HEK293 (cell line): ENCODE measurements at regions not wholly inside any gene's neighbourhood (a gene's known extent, or its start where the extent isn't known, plus 50 kb on each side); places are given as distances from the start of the nearest gene placed in this dataset.

Experiments
- CTCF ChIA-PET: fragments of 350-600 bp; formaldehyde crosslinking; extraction: SDS; loops from one replicate; lab custom pipeline; 2021; ENCODE audit warnings: antibody characterized with exemption; lab: Yijun Ruan, JAX
- POLR2A ChIA-PET: fragments of 300-600 bp; formaldehyde crosslinking; extraction: SDS; loops from one replicate; lab custom pipeline; 2020; ENCODE audit warnings: antibody characterized with exemption, inconsistent platforms; lab: Yijun Ruan, JAX
- H3K27ac ChIP-seq: fragments of 200-500 bp; sonication (Bioruptor generic); 2 replicates; pipeline ENCODE4 v1.5.1; 2014; ENCODE audit warnings: low read depth, low read length, control low read depth, inconsistent platforms; ENCODE audit errors: extremely low read depth
- H3K36me3 ChIP-seq, 2 experiments: fragments of 200-500 bp in 1 of 2; sonication (Bioruptor generic) in 1 of 2; 1 replicate in 1 of 2; 2 replicates in 1 of 2; pipeline ENCODE4 v1.5.1; 2014 to 2017; ENCODE audit warnings: inconsistent platforms in 2 of 2, low read length in 2 of 2; ENCODE audit not compliant: control insufficient read depth in 2 of 2, insufficient read depth in 1 of 2
- H3K4me1 ChIP-seq: fragments of 200-500 bp; sonication (Bioruptor generic); 2 replicates; pipeline ENCODE4 v1.5.1; 2014; ENCODE audit warnings: mild to moderate bottlenecking, low read length, inconsistent platforms; ENCODE audit not compliant: control insufficient read depth, insufficient read depth
- H3K4me3 ChIP-seq: 2 replicates; pipeline ENCODE4 v1.5.1; 2011; ENCODE audit warnings: low read depth, mild to moderate bottlenecking, control low read depth, low read length, moderate library complexity
- H3K9me3 ChIP-seq: fragments of 200-500 bp; sonication (Bioruptor generic); 2 replicates; pipeline ENCODE4 v1.5.1; 2014; ENCODE audit warnings: low read depth, low read length, inconsistent platforms; ENCODE audit not compliant: control insufficient read depth, insufficient read depth
- KLF1 ChIP-seq: fragments of 450-650 bp; formaldehyde crosslinking; IDR thresholded peaks from 2 replicates; pipeline ENCODE4 v1.5.1; 2016; ENCODE audit warnings: missing biosample characterization, missing genetic modification characterization
- KLF8 ChIP-seq: fragments of 450-650 bp; formaldehyde crosslinking; IDR thresholded peaks from 2 replicates; pipeline ENCODE4 v1.5.1; 2016; ENCODE audit warnings: missing biosample characterization, missing genetic modification characterization
- PRDM10 ChIP-seq: fragments of 450-650 bp; formaldehyde crosslinking; IDR thresholded peaks from 2 replicates; pipeline ENCODE4 v1.5.1; 2016; ENCODE audit warnings: missing biosample characterization, missing genetic modification characterization
- PRDM4 ChIP-seq: fragments of 450-650 bp; formaldehyde crosslinking; IDR thresholded peaks from 2 replicates; pipeline ENCODE4 v1.5.1; 2017; ENCODE audit warnings: missing biosample characterization, missing genetic modification characterization
- SETDB1 ChIP-seq: IDR thresholded peaks from one replicate; pipeline ENCODE4 v1.6.1; 2017; ENCODE audit warnings: mild to moderate bottlenecking, low read length, moderate library complexity, mixed read lengths; ENCODE audit not compliant: insufficient read length
- SP7 ChIP-seq: fragments of 450-650 bp; formaldehyde crosslinking; IDR thresholded peaks from 2 replicates; pipeline ENCODE4 v1.5.1; 2016; ENCODE audit warnings: missing biosample characterization, missing genetic modification characterization
- WT1 ChIP-seq: fragments of 450-650 bp; formaldehyde crosslinking; IDR thresholded peaks from 2 replicates; pipeline ENCODE4 v1.5.1; 2016; ENCODE audit warnings: missing biosample characterization, missing genetic modification characterization
- ZBTB17 ChIP-seq: fragments of 450-650 bp; formaldehyde crosslinking; IDR thresholded peaks from 2 replicates; pipeline ENCODE4 v1.5.1; 2016; ENCODE audit warnings: missing biosample characterization, missing genetic modification characterization
- ZBTB7A ChIP-seq: fragments of 450-650 bp; formaldehyde crosslinking; IDR thresholded peaks from 2 replicates; pipeline ENCODE4 v1.5.1; 2016; ENCODE audit warnings: low read depth, missing biosample characterization, missing genetic modification characterization
- ZEB2 ChIP-seq: fragments of 450-650 bp; formaldehyde crosslinking; IDR thresholded peaks from 2 replicates; pipeline ENCODE4 v1.5.1; 2016; ENCODE audit warnings: missing biosample characterization, missing genetic modification characterization
- ZNF184 ChIP-seq: fragments of 450-650 bp; IDR thresholded peaks from 2 replicates; pipeline ENCODE4 v1.5.1; 2018; ENCODE audit warnings: missing biosample characterization, mild to moderate bottlenecking, missing genetic modification characterization
- ZNF211 ChIP-seq: fragments of 450-650 bp; formaldehyde crosslinking; IDR thresholded peaks from 2 replicates; pipeline ENCODE4 v1.5.1; 2016; ENCODE audit warnings: low read depth, missing biosample characterization, missing genetic modification characterization
- ZNF24 ChIP-seq: fragments of 450-650 bp; formaldehyde crosslinking; IDR thresholded peaks from 2 replicates; pipeline ENCODE4 v1.5.1; 2016; ENCODE audit warnings: missing biosample characterization, missing genetic modification characterization
- ZNF274 ChIP-seq, 2 experiments: fragments of 200-500 bp in 1 of 2; fragments of 450-650 bp in 1 of 2; sonication (Bioruptor generic) in 1 of 2; formaldehyde crosslinking in 1 of 2; IDR thresholded peaks; 2 replicates each; pipeline versions ENCODE4 v1.5.1 to v1.6.1; 2014 to 2016; ENCODE audit warnings: borderline replicate concordance in 1 of 2, inconsistent platforms in 1 of 2, low read length in 1 of 2, missing biosample characterization in 1 of 2, missing genetic modification characterization in 1 of 2
- ZNF324 ChIP-seq: fragments of 450-650 bp; formaldehyde crosslinking; IDR thresholded peaks from 2 replicates; pipeline ENCODE4 v1.5.1; 2016; ENCODE audit warnings: missing biosample characterization, missing genetic modification characterization
- ZNF398 ChIP-seq: fragments of 450-650 bp; formaldehyde crosslinking; IDR thresholded peaks from 2 replicates; pipeline ENCODE4 v1.5.1; 2017; ENCODE audit warnings: missing biosample characterization, missing genetic modification characterization
- ZNF544 ChIP-seq: fragments of 450-650 bp; formaldehyde crosslinking; IDR thresholded peaks from 2 replicates; pipeline ENCODE4 v1.5.0; 2017; ENCODE audit warnings: missing biosample characterization, missing genetic modification characterization
- ZNF600 ChIP-seq: fragments of 450-650 bp; formaldehyde crosslinking; IDR thresholded peaks from 2 replicates; pipeline ENCODE4 v1.5.1; 2016; ENCODE audit warnings: missing biosample characterization, missing genetic modification characterization
- ZNF629 ChIP-seq: fragments of 450-650 bp; formaldehyde crosslinking; IDR thresholded peaks from 2 replicates; pipeline ENCODE4 v1.5.1; 2017; ENCODE audit warnings: missing biosample characterization, missing genetic modification characterization
- ZNF660 ChIP-seq: fragments of 450-650 bp; IDR thresholded peaks from 2 replicates; pipeline ENCODE4 v1.5.1; 2018; ENCODE audit warnings: missing biosample characterization, mild to moderate bottlenecking, missing genetic modification characterization
- TF ChIP-seq, protein P1 (sequence below): fragments of 450-650 bp; formaldehyde crosslinking; IDR thresholded peaks from 2 replicates; pipeline ENCODE4 v1.5.1; 2016; ENCODE audit warnings: missing biosample characterization, missing genetic modification characterization
- TF ChIP-seq, protein P2 (sequence below): fragments of 450-650 bp; formaldehyde crosslinking; IDR thresholded peaks from 2 replicates; pipeline ENCODE4 v1.5.1; 2016; ENCODE audit warnings: missing biosample characterization, missing genetic modification characterization
- TF ChIP-seq, protein P3 (sequence below): fragments of 450-650 bp; formaldehyde crosslinking; IDR thresholded peaks from 2 replicates; pipeline ENCODE4 v1.5.1; 2017; ENCODE audit warnings: missing biosample characterization, missing genetic modification characterization

GRCh38 chr2:160695402-160696086, 201.9 kb upstream of the RBMS1 start:
- ChIA-PET CTCF (interaction anchor here (1.2 kb wide), 1 partner anchor 342 kb away, joined by 4 read pairs; no protein-coding TSS in a partner anchor), POLR2A (no interaction called here)
- H3K9me3 ChIP-seq, result no peaks in the 10 kb centered on the region
- H3K27ac ChIP-seq, result peak overlapping the region; percentile 48; the same call in 1 of the 2 replicates
- H3K4me3 ChIP-seq, result no peak overlapping the region
- no peaks in the 10 kb centered on the region for H3K36me3 ChIP-seq
- H3K4me1 ChIP-seq, result no peaks in the 10 kb centered on the region; the same call in 1 of the 2 replicates
- TF ChIP-seq ZBTB7A (tag by site-specific recombination) (no peak), ZNF660 (tag by site-specific recombination) (peak; percentile 57; the same call in 1 of the 2 replicates), ZNF544 (tag by site-specific recombination) (no peak), ZNF184 (0 out of 2 replicates have a peak, but pooled peaks have one; percentile 58), PRDM4 (tag by site-specific recombination) (0 out of 2 replicates have a peak, but pooled peaks have one; percentile 6), KLF1 (tag by site-specific recombination) (no peak), SP7 (peak; percentile 69), ZNF324 (0 out of 2 replicates have a peak, but pooled peaks have one; percentile 15), ZNF398 (tag by site-specific recombination) (peak; percentile 83), SETDB1 (peak; percentile 59), KLF8 (tag by site-specific recombination) (peak; percentile 43), ZNF629 (tag by site-specific recombination) (peak; percentile 74; the same call in 1 of the 2 replicates), ZNF211 (no peak), WT1 (tag by site-specific recombination) (peak; percentile 66), PRDM10 (peak; percentile 95), ZNF274 (IDR thresholded peaks at IDR 0.05; ENCODE audit: low read length) (no peak), ZNF274 (tag by site-specific recombination; IDR thresholded peaks at IDR 0.05; ENCODE audit: borderline replicate concordance) (no peak), ZNF24 (0 out of 2 replicates have a peak, but pooled peaks have one; percentile 48), ZBTB17 (tag by site-specific recombination) (peak; percentile 53), ZEB2 (tag by site-specific recombination) (peak; percentile 39; the same call in 1 of the 2 replicates), ZNF600 (peak; percentile 82)
- TF ChIP-seq, protein P1, sequence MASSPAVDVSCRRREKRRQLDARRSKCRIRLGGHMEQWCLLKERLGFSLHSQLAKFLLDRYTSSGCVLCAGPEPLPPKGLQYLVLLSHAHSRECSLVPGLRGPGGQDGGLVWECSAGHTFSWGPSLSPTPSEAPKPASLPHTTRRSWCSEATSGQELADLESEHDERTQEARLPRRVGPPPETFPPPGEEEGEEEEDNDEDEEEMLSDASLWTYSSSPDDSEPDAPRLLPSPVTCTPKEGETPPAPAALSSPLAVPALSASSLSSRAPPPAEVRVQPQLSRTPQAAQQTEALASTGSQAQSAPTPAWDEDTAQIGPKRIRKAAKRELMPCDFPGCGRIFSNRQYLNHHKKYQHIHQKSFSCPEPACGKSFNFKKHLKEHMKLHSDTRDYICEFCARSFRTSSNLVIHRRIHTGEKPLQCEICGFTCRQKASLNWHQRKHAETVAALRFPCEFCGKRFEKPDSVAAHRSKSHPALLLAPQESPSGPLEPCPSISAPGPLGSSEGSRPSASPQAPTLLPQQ (tag by site-specific recombination), result 0 out of 2 replicates have a peak, but pooled peaks have one; percentile 35
- TF ChIP-seq, protein P2, sequence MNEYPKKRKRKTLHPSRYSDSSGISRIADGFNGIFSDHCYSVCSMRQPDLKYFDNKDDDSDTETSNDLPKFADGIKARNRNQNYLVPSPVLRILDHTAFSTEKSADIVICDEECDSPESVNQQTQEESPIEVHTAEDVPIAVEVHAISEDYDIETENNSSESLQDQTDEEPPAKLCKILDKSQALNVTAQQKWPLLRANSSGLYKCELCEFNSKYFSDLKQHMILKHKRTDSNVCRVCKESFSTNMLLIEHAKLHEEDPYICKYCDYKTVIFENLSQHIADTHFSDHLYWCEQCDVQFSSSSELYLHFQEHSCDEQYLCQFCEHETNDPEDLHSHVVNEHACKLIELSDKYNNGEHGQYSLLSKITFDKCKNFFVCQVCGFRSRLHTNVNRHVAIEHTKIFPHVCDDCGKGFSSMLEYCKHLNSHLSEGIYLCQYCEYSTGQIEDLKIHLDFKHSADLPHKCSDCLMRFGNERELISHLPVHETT (tag by site-specific recombination), result 0 out of 2 replicates have a peak, but pooled peaks have one; percentile 30
- TF ChIP-seq, protein P3, sequence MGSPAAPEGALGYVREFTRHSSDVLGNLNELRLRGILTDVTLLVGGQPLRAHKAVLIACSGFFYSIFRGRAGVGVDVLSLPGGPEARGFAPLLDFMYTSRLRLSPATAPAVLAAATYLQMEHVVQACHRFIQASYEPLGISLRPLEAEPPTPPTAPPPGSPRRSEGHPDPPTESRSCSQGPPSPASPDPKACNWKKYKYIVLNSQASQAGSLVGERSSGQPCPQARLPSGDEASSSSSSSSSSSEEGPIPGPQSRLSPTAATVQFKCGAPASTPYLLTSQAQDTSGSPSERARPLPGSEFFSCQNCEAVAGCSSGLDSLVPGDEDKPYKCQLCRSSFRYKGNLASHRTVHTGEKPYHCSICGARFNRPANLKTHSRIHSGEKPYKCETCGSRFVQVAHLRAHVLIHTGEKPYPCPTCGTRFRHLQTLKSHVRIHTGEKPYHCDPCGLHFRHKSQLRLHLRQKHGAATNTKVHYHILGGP (tag by site-specific recombination), result peak; percentile 92
